ENCODE measurements at regions not wholly inside any gene's neighbourhood (a gene's known extent, or its start where the extent isn't known, plus 50 kb on each side); places are given as distances from the start of the nearest gene placed in this dataset.
"Not testable (repeated sequence)": the region's sequence is repeated elsewhere in the genome, so short reads cannot be mapped to it uniquely, and the experiment has no call there.

DNA sequence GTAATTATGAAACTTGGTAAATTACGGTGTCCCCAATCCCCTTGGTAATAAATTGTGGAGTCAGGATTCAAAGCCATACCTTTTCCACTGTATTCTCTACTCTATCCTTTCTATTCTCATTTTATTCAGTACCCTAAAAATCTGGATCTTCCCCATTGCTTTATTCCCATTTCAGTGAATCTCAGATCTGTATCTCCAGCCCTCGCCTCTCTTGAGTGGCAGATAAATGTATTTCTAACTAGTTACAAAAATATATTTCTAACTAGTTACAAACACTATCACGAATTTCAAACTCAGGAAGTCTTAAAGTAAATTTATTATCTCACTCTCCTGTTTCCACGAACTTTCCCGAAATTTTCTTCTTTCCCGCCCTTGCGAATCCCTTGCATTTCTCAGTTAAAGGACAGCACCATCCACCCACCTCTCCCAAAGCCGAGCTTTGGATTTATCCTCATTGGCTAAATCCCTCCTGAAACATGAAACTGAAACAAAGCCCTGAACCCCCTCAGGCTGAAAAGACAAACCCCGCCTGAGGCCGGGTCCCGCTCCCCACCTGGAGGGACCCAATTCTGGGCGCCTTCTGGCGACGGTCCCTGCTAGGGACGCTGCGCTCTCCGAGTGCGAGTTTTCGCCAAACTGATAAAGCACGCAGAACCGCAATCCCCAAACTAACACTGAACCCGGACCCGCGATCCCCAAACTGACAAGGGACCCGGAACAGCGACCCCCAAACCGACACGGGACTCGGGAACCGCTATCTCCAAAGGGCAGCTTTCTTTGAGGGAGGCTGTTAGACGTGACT, 164.3 kb upstream of the PABPC3 start:
- no peak for DNase-seq

DNA sequence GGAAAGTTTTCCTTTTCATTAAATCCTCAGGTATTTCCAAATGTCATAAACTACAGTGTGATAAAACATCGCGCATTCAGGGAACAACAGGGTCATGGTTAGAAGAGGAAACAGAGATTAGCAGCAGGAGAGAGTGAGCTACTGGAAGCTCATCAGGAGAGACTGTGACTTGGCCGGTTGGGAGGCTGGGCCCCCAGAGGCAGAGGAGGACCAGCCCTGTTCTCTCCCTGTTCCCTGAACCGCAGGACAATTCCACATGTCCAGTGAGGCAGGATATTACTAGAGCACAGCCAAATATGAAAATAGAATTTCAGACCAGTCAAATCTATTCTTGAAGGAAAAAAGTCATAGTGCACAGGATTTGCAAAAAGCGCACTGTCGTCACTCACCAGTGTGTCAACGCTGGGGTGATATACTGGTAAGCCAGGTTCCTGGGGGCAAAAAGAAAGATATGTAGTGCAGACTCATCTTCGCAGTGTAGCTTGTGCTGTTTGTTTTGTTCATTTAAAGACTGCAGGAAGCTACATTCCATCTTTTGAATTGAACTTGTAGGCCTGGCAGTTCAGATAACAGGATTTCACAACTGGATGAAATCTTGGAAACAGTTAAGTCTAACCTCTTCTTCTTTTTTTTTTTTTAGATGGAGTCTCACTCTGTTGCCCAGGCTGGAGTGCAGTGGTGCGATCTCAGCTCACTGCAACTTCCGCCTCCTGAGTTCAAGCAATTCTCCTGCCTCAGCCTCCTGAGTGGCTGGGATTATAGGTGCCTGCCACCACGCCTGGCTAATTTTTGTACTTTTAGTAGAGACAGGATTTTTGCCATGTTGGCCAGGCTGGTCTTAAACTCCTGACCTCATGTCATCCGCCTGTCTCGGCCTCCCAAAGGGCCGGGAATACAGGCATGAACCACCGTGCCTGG, 162.6 kb upstream of the PABPC3 start:
- DNase-seq: not testable (repeated sequence)

DNA sequence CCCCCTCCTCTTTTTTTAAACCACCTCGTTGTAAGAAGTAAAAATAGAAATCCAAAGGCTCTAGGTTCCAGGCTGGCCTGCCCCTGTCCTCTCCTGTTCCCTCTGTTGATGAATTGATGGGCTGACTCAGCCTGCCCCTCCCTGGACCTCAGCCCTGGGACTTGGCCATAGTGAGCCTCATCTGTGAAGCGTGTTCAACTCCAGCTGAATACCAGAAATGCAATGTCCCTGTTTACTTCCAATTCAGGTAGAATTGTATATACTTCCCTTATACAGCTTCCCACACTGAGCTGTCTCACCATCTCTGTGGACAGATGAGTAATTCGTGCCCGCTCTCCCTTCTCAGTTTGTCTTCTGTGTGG, 161.9 kb upstream of the PABPC3 start:
- DNase-seq: not testable (repeated sequence)

DNA sequence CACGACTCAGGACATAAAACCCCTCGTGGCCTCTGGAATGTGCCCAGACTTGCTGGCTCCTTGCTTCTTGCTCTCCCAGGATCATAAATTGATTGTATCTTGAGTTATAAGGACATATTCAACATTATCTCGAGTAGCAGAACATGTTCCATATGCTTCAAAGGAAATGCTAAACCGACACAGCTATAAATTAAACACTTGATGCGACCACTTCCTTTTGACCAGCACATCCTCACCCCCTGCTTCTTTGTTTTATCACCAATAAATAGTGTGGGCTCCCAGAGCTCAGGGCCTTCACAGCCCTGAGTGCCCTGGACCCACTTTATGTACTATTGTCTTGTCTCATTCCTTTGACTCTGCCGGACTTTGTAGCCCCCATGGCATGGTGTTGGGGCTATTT, 157.0 kb upstream of the PABPC3 start:
- DNase-seq: no peak

DNA sequence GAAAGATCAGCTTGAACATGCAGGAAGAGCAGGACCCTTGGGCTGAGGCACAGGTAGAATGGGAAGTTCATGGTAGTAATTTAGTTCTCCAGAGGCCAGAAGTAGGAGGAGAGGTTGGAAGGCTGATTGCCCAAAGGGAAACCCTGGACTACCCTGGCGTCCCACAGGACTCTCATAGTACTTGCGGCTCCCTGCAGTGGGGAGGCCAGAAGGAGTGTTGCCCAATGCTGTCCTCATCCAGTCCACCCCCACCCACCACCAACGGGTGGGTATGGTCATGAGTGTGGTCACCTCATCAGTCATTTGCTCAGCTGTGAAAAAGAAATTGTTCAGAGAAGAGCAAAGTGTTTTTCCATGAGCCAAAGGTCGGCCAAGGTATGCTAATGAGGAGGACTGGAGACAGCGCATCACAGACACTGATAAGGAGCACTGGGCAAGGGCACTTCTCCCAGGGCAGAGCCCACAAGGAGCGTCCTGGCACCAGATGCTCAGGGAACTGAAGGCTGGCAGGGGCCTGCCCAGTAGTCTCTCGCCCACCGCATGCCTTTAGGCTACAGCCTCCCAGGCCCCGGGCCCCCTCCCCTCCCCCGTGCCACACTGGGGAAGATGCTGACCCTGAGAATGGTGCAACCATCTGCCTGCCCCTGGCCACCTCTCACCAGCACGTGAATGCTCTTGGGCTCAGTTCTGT, 154.8 kb upstream of the PABPC3 start:
- DNase-seq: not testable (repeated sequence)

DNA sequence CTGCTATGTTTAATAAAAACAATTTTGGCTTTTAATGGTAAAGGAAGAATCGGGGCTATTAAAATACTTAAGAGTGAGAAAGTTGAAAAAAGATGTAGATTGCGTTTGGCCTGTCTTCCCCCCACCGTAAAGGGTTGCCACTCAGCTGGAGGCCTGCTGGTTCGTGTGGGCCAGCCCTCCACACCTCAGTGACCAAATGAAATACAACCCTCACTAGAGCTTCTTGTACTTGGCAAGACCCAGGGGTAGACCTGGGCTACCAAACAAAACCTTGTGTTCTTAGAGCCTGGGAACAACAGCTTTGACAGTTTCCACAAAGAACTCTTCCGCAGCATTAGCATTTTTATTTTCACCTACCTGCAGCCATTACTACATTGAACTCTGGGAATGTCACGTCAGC, 152.8 kb upstream of the PABPC3 start:
- DNase-seq: no peak

DNA sequence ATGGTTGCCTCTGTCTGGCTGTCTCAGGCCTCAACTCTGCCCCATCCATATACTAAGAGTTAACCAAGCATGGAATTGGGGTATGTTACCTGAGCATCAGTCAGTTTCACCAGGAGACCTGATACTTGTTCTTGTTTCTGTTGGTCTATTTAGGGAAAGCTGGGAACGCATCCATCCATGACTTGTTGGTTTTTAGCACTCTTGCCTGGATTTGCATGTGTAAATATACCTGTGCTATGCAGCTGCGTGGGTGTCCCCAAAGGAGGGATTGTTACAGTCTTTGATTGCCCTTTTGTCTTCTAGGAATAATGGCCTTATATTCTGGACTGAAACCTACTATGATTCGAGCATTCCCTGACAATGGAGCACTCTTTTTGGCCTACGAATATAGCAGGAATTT, 151.9 kb upstream of the PABPC3 start:
- DNase-seq: not testable (repeated sequence)

DNA sequence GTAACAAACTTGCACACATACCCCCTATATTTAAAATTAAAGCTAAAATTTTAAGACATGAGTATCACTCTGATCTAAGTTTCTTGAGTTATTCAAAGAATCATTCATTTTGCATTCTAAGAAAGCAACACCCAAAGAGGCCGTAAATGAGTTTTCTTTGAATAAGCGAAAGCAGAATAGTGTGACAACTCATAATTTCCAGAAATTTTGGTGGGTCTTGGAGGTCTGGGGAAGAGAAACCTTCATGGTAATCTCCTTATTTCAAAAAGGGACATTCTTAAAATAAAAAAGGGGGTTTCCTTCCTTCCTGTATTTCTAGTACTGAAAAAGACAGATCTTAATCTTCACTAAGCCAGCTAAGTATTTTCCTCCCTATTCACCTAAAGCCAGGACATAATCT, 147.0 kb upstream of the PABPC3 start:
- not testable (repeated sequence) for DNase-seq

DNA sequence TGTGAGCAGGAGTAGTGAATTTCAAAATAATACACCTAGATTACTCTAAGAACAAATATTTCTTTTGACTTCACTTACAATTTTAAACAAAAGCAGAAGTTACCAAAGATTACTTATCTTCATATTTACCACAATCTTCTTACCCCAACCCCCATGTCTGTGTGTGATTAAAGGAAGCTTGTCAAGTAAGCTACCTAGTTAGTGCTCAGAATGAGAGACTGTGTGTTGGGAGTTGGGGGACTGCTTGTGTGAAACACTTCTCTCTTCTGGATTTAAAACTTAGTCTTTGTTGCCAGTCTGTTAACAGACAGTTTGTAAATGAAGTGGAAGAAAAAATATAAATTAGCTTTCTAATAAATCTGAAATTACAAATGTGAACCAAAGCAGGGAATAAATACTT, 145.3 kb upstream of the PABPC3 start:
- not testable (repeated sequence) for DNase-seq

DNA sequence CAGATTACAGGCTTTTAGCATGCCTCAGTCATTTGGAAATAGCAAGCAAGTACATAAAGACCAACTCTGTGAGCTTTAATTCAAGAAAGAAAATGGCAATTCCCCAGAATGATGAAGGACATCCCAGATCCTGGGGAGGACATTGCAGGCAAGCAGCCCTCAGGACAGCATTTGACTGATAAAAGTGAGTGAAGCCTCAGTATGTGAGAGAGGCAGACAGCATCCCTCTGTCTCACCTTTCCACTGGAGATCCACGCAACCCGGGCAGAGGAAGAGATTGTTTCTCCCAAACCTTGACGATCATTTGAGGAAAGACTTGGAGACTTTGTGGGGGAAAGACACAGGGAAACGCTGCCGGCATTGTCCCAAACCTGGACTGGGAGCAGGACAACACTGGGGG, 128.0 kb upstream of the PABPC3 start:
- DNase-seq: not testable (repeated sequence)

DNA sequence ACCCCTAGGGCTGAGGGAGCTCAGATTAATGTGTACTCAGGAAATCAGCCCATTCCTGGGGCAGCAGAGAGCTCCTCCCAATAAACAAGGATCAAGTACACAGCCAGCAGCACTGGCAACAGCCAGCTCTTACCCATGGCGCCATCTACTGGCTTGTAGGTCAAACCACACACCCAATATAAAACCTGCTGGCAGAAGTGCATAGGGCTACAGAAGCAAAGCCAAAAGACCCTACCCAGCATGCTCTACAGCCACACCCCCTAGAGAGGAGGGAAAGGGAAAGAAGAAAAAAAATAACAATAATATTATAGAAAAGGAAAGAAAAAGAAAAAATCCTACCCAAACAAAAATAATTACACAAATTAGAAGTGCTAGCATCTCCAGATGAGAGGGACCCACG, 127.5 kb upstream of the PABPC3 start:
- not testable (repeated sequence) for DNase-seq

DNA sequence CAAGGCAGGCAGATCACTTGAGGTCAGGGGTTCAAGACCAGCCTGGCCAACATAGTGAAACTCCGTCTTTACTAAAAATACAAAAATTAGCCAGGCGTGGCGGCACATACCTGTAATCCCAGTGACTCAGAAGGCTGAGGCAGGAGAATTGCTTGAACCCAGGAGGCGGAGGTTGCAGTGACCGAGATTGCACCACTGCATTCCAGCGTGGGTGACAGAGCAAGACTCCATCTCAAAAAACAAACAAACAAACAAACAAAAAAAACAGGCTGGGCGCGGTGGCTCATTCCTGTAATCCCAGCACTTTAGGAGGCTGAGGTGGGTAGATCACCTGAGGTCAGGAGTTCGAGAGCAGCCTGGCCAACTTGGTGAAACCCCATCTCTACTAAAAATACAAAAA, 122.8 kb upstream of the PABPC3 start:
- DNase-seq: not testable (repeated sequence)

DNA sequence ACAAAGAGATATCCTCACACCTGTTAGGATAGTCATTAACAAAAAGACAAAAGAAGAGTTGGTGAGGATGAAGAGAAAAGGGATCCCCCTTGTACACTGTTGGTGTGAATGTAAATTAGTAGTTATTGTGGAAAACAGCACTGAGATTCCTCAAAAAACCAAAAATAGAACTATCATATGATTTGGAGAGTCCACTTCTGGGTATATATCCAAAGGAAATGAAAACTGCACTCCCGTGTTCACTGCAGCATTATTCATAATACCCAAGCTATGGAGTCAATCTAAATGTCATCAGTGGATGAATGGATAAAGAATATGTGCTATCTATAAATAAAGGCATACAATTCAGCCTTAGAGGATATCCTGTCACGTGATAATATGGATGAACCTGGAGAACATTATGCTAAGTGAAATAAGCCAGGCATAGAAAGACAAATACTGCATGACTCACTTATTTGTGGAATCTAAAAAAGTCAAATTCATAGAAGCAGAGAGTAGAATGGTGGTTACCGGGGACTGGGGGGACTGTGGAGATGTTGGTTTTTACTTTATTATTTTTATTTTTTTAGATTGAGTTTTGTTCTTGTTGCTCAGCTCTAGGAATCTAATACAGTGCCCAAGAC, 114.6 kb upstream of the PABPC3 start:
- DNase-seq: not testable (repeated sequence)

DNA sequence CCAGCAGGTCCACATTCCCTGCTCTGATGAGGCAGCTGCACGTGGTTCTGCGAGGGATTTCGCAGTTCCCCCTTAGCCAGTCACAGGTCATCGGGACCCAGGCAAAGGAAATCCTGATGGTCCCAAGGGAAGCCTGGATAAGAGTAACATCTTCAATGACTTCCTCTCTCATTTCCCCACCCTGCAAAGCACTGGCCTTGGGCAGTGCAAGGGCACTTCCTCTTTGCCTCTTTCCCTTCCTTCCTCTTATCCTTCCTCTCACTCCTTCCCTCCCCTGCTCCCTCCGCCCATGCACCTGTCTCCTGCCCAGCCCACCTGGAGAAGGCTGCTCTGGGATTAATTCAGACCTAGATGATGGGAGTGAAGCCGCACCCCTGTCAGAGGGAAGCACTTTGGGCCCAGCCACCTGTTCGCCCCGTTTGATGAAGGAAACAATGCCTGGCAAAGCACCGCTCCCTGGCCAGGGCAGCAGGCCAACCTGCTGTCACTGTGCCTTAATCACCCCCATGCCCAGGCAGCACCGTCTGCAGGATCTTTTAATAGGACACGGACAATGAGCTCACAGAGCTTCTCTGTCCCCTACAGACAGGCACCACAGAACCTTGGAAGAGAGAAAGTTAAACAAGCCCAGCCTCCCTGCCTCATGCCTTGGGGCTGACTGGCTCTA, 113.5 kb upstream of the PABPC3 start:
- DNase-seq: no peak

DNA sequence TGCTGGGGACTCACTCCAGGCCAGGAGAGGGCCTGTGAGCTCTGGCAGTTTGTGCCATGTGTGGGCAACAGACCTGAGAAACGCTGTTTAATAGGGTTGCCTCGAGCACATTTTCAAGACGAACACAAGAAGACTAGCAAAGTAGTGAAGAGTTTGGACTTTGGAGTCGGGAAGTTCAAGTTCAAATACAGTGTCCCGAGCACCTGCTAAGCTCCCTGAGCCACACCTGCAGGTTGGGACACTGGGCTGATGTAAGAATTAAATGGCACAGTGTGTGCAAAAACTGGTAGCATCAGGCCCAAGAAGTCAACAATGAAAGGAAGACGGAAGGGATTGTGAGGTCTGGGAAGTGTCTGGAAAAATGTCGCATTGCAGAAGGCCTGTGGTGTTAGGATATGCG, 112.8 kb upstream of the PABPC3 start:
- DNase-seq: no peak

DNA sequence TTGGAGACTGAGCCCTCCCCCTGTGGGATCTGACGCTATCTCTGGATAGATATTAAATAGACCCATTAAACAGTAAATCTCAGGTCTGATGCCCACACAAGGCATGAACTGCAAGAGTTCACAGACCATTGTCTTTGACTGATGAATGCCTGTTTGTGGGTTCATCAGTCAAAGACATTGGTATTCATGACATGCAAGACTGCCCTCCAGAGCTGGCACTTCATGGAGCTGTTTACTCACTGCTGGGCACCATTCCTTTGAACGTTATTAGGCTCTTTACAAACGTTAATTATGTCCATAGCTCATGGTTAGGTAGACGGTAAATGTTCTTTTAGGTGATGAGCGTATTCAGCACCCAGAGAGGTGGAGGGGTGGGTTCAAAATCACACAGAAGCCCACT, 111.8 kb upstream of the PABPC3 start:
- no peak for DNase-seq

DNA sequence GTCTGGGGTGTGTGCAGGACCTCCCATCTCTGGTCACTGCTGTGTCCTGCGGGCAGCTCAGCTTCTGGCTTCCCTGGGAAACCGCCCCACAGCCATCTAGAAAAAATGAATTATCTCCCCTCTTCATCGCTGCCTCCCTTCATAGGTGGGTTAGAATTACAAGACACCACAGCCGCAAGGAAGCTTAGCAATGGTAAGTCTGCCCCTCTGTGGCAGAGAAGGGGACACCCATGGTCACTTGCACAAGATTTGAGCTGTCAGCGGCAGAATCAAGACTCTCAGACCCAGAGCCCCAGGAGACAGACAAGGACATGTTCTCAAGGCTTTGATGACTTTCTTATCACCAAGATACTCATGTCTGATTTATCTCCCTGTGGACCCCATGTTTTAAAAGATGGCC, 110.8 kb upstream of the PABPC3 start:
- DNase-seq: no peak

DNA sequence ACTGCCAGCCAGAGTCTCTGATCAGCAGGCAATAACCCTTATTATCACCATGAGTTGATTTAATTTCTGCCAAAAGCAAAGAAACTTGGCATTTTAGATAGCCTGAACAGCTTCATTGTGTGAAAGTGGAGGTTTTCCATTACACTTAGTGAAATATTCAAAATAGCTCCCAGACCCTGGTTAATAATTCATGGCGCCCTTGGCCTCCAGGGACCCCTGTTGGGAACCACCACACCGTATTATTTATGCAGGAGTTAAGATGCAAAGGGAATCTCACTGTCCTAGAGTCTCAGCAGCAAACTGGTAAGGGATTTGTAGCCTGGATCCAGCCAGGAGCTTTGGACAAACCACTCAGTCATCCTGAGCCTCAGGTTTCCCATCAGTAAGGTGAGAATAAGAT, 110.0 kb upstream of the PABPC3 start:
- no peak for DNase-seq

DNA sequence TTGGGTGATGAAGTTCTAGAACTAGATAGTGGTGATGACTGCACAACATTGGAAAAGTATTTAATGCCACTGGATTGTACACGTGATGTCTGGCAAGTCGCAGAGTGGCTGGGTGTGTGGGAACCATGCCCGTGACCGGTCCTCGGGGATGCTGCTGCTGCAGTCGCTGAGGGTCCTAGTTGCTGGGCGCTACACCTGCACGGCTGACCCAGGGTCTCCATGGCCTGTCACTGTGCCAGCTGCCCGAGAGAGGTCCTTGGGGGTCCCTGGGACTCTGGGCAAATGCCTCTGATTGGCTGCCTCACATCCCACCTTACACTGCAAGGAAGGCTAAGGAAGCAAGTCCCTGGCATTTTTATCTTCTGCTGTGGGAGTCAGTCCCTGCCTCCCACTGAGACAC, 109.1 kb upstream of the PABPC3 start:
- DNase-seq: no peak

DNA sequence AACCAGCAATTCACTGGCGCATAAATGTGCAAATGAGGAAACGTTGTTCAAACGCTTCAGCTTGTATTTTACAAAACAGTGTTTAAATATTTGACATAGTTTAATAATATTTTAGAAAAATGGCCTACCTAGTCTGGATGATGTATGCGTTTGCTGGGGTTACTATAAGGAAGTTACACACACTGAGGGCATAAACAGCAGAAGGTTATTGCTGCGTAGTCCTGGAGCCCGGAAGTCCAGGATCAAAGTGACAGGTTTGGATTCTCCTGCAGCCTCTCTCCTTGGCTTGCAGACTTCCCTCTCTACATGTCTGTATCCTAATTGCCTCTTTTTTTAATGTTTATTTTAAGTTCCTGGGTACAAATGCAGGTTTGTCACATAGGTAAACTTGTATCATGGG, 106.0 kb upstream of the PABPC3 start:
- not testable (repeated sequence) for DNase-seq

DNA sequence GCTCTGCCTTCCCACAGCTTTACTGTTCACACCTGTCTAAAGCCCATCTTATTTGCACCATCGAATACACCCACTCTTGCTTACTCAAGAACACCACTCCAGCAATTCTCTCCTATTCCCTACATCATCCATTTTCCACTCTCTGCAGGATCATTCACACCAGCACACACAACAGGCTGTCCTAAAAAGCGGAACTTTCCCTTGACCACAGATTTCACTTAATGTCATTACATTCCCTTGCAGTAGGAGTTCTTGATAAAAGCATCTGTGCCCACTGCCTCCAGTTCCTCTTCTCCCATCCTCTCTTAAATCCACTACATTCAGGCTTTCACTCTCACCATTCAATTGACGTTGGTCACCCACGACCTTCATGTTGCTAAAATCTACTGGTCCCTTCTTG, 103.0 kb upstream of the PABPC3 start:
- DNase-seq: not testable (repeated sequence)

DNA sequence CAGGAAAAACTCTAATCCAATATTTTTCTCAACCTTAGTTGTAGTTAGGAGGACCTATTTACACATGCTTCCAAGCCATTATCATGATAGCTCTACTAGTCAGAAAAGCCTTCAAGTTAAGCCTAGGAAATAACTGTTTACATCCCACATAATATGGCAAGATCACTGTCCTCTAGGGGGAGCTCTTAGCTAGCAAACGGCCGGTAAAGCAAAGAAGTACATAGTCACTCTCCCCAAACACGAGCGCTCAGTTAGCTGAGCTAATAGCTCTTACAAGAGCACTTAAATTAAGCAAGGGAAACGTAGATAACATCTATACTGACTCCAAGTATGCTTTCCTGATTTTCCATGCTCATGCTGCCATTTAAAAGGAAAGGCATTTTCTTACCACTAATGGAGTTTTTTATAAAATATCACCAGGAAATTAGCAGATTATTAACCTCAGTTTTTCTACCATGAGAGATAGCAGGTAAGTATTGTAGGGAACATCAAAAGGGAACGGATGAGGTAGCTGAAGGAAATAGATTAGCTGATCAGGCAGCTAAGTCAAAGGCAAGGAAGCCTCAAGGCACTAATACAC, 100.6 kb upstream of the PABPC3 start:
- DNase-seq: peak; percentile 79

Data from fibroblast of skin of scalp (primary cell).